Naive B cell (primary cell): ENCODE measurements at regions not wholly inside any gene's neighbourhood (a gene's known extent, or its start where the extent isn't known, plus 50 kb on each side); places are given as distances from the start of the nearest gene placed in this dataset.
"Not testable (repeated sequence)": the region's sequence is repeated elsewhere in the genome, so short reads cannot be mapped to it uniquely, and the experiment has no call there.

Experiments used
- ATAC-seq, 2 donors: fragments of 150-1000 bp; cut with Tn5 transposase; 2 replicates each; pipeline ENCODE4 v1.10.0; 2021; ENCODE audit warnings: low read depth in 2 of 2, mild to moderate bottlenecking in 2 of 2, moderate library complexity in 2 of 2
- DNase-seq: peaks from one replicate; pipeline ENCODE4 v3.0.0; 2022
- H3K27ac Mint-ChIP-seq, 6 donors: one replicate each; pipeline ENCODE4 v1.8.0; 2020 to 2022; ENCODE audit warnings: mild to moderate bottlenecking in 6 of 6, mixed read lengths in 6 of 6, moderate library complexity in 5 of 6, inconsistent platforms in 2 of 6
- H3K27me3 Mint-ChIP-seq, 3 donors: one replicate each; pipeline ENCODE4 v1.8.0; 2021 to 2022; ENCODE audit warnings: mixed read lengths in 3 of 3, mild to moderate bottlenecking in 1 of 3
- H3K36me3 Mint-ChIP-seq, 2 donors: one replicate each; pipeline ENCODE4 v1.8.0; 2020 to 2022; ENCODE audit warnings: mixed read lengths in 2 of 2, inconsistent platforms in 1 of 2, mild to moderate bottlenecking in 1 of 2
- H3K4me1 Mint-ChIP-seq, 3 donors: one replicate each; pipeline ENCODE4 v1.8.0; 2020 to 2022; ENCODE audit warnings: mixed read lengths in 3 of 3, inconsistent platforms in 1 of 3, mild to moderate bottlenecking in 1 of 3, moderate library complexity in 1 of 3
- H3K4me3 Mint-ChIP-seq, 8 donors: one replicate each; pipeline ENCODE4 v1.8.0; 2020 to 2022; ENCODE audit warnings: mild to moderate bottlenecking in 8 of 8, mixed read lengths in 8 of 8, moderate library complexity in 8 of 8, inconsistent platforms in 2 of 8
- H3K9me3 Mint-ChIP-seq, 7 donors: one replicate each; pipeline ENCODE4 v1.8.0; 2020 to 2022; ENCODE audit warnings: mixed read lengths in 7 of 7, mild to moderate bottlenecking in 5 of 7, inconsistent platforms in 2 of 7, moderate library complexity in 1 of 7

GRCh38 chr18:10349561-10349960 is 104.9 kb upstream of the APCDD1 start:
- DNase-seq = no peak
- no peak overlapping the region for H3K4me3 Mint-ChIP-seq
- no peak for ATAC-seq
- peaks cover 0 to 6% (median 5%) of the 10 kb centered on the region in 3 donors for H3K4me1 Mint-ChIP-seq
- H3K36me3 Mint-ChIP-seq = peaks cover 0 to 4% of the 10 kb centered on the region in 2 donors
- no peak overlapping the region for H3K27ac Mint-ChIP-seq
- H3K9me3 Mint-ChIP-seq = peaks cover 0 to 2% (median 0%) of the 10 kb centered on the region in 7 donors
- peaks cover 0 to 7% (median 0%) of the 10 kb centered on the region in 3 donors for H3K27me3 Mint-ChIP-seq

GRCh38 chr18:10350661-10351060 is 103.8 kb upstream of the APCDD1 start:
- Mint-ChIP-seq H3K4me1 (peaks cover 0 to 6% (median 5%) of the 10 kb centered on the region in 3 donors), H3K27ac (no peak overlapping the region), H3K27me3 (peaks cover 0 to 7% (median 0%) of the 10 kb centered on the region in 3 donors), H3K36me3 (peaks cover 0 to 4% of the 10 kb centered on the region in 2 donors), H3K9me3 (peaks cover 0 to 6% (median under 1%) of the 10 kb centered on the region in 7 donors), H3K4me3 (no peak overlapping the region)
- ATAC-seq (no peak), DNase-seq (no peak)

GRCh38 chr18:10351219-10351818 is 103.1 kb upstream of the APCDD1 start:
- Mint-ChIP-seq H3K4me3 (no peak overlapping the region), H3K36me3 (peaks cover 4 to 5% of the 10 kb centered on the region in 2 donors), H3K9me3 (peaks cover 4 to 12% (median 5%) of the 10 kb centered on the region in 7 donors), H3K27me3 (peaks cover 0 to 7% (median 0%) of the 10 kb centered on the region in 3 donors), H3K4me1 (peaks cover 0 to 6% (median 5%) of the 10 kb centered on the region in 3 donors), H3K27ac (peak overlapping the region in 2 of 6 donors; percentile 1 to 52)
- no peak for ATAC-seq
- no peak for DNase-seq

- DNase-seq (no peak), ATAC-seq (no peak)
- Mint-ChIP-seq H3K9me3 (peaks cover 7 to 18% (median 10%) of the 10 kb centered on the region in 7 donors), H3K4me3 (no peak overlapping the region), H3K4me1 (peaks cover 0 to 6% (median 5%) of the 10 kb centered on the region in 3 donors), H3K27ac (peak overlapping the region in 1 of 6 donors; percentile 57), H3K27me3 (peaks cover 0 to 7% (median 0%) of the 10 kb centered on the region in 3 donors), H3K36me3 (peaks cover 4 to 11% of the 10 kb centered on the region in 2 donors)
Observed at GRCh38 chr18:10351858-10352257, 102.6 kb upstream of the APCDD1 start.

GRCh38 chr18:10352671-10353070 is 101.8 kb upstream of the APCDD1 start:
- H3K27me3 Mint-ChIP-seq = peaks cover 0 to 7% (median 0%) of the 10 kb centered on the region in 3 donors
- DNase-seq (no peak), ATAC-seq (no peak)
- H3K4me3 Mint-ChIP-seq = no peak overlapping the region
- H3K36me3 Mint-ChIP-seq = peaks cover 4 to 19% of the 10 kb centered on the region in 2 donors
- peak overlapping the region in 4 of 6 donors; percentile 58 to 94 (median 83) for H3K27ac Mint-ChIP-seq
- H3K4me1 Mint-ChIP-seq = peaks cover 0 to 6% (median 5%) of the 10 kb centered on the region in 3 donors
- H3K9me3 Mint-ChIP-seq = peaks cover 7 to 26% (median 19%) of the 10 kb centered on the region in 7 donors

- peaks cover 0 to 6% (median 5%) of the 10 kb centered on the region in 3 donors for H3K4me1 Mint-ChIP-seq
- peaks cover 7 to 32% (median 20%) of the 10 kb centered on the region in 7 donors for H3K9me3 Mint-ChIP-seq
- no peak overlapping the region for H3K27ac Mint-ChIP-seq
- peaks cover 4 to 23% of the 10 kb centered on the region in 2 donors for H3K36me3 Mint-ChIP-seq
- H3K27me3 Mint-ChIP-seq = peaks cover 0 to 7% (median 0%) of the 10 kb centered on the region in 3 donors
- DNase-seq (no peak), ATAC-seq (no peak)
- no peak overlapping the region for H3K4me3 Mint-ChIP-seq
Observed at GRCh38 chr18:10353791-10354190, 100.6 kb upstream of the APCDD1 start.

- Mint-ChIP-seq H3K36me3 (peaks cover 4 to 23% of the 10 kb centered on the region in 2 donors), H3K27ac (no peak overlapping the region), H3K4me1 (peaks cover 0 to 6% (median 5%) of the 10 kb centered on the region in 3 donors), H3K4me3 (no peak overlapping the region), H3K9me3 (peaks cover 7 to 32% (median 20%) of the 10 kb centered on the region in 7 donors), H3K27me3 (peaks cover 0 to 7% (median 0%) of the 10 kb centered on the region in 3 donors)
- DNase-seq = no peak
- no peak for ATAC-seq
Observed at GRCh38 chr18:10354241-10354811, 100.1 kb upstream of the APCDD1 start.

- DNase-seq (no peak), ATAC-seq (no peak)
- peaks cover 0 to 7% (median 0%) of the 10 kb centered on the region in 3 donors for H3K27me3 Mint-ChIP-seq
- H3K4me1 Mint-ChIP-seq = peaks cover 0 to 6% (median 5%) of the 10 kb centered on the region in 3 donors
- H3K9me3 Mint-ChIP-seq = peaks cover 7 to 32% (median 20%) of the 10 kb centered on the region in 7 donors
- H3K27ac Mint-ChIP-seq = no peak overlapping the region
- H3K36me3 Mint-ChIP-seq = peaks cover 2 to 23% of the 10 kb centered on the region in 2 donors
- no peak overlapping the region for H3K4me3 Mint-ChIP-seq
Observed at GRCh38 chr18:10354890-10355289, 99.5 kb upstream of the APCDD1 start.

GRCh38 chr18:10356999-10357398 is 97.4 kb upstream of the APCDD1 start:
- DNase-seq, H3K27ac Mint-ChIP-seq, H3K4me3 Mint-ChIP-seq, ATAC-seq, H3K27me3 Mint-ChIP-seq, H3K4me1 Mint-ChIP-seq: not testable (repeated sequence)
- H3K9me3 Mint-ChIP-seq = peaks cover 7 to 32% (median 20%) of the 10 kb centered on the region in 7 donors
- peaks cover 0 to 23% of the 10 kb centered on the region in 2 donors for H3K36me3 Mint-ChIP-seq

GRCh38 chr18:10361660-10362059 is 92.8 kb upstream of the APCDD1 start:
- DNase-seq (no peak), ATAC-seq (no peak)
- no peak overlapping the region for H3K27ac Mint-ChIP-seq
- H3K4me3 Mint-ChIP-seq = no peak overlapping the region
- H3K4me1 Mint-ChIP-seq = no peaks in the 10 kb centered on the region
- peaks cover 10 to 46% (median 26%) of the 10 kb centered on the region in 7 donors for H3K9me3 Mint-ChIP-seq
- H3K36me3 Mint-ChIP-seq = peaks cover 7 to 33% of the 10 kb centered on the region in 2 donors
- no peaks in the 10 kb centered on the region for H3K27me3 Mint-ChIP-seq

GRCh38 chr18:10365021-10365500 is 89.4 kb upstream of the APCDD1 start:
- DNase-seq (no peak), ATAC-seq (no peak)
- Mint-ChIP-seq H3K27ac (no peak overlapping the region), H3K27me3 (peaks cover 0 to 13% (median 10%) of the 10 kb centered on the region in 3 donors), H3K4me3 (no peak overlapping the region), H3K4me1 (no peaks in the 10 kb centered on the region), H3K9me3 (peaks cover 7 to 30% (median 14%) of the 10 kb centered on the region in 7 donors), H3K36me3 (peaks cover 7 to 18% of the 10 kb centered on the region in 2 donors)

GRCh38 chr18:10365901-10366300 is 88.5 kb upstream of the APCDD1 start:
- no peak overlapping the region for H3K4me3 Mint-ChIP-seq
- H3K36me3 Mint-ChIP-seq = peaks cover 7 to 18% of the 10 kb centered on the region in 2 donors
- H3K27me3 Mint-ChIP-seq = peaks cover 0 to 13% (median 10%) of the 10 kb centered on the region in 3 donors
- peaks cover 7 to 30% (median 14%) of the 10 kb centered on the region in 7 donors for H3K9me3 Mint-ChIP-seq
- no peak for ATAC-seq
- no peak overlapping the region for H3K27ac Mint-ChIP-seq
- DNase-seq = no peak
- H3K4me1 Mint-ChIP-seq = no peaks in the 10 kb centered on the region

GRCh38 chr18:10367836-10368235 is 86.6 kb upstream of the APCDD1 start:
- ATAC-seq = no peak
- Mint-ChIP-seq H3K27me3 (peaks cover 0 to 13% (median 10%) of the 10 kb centered on the region in 3 donors), H3K36me3 (peaks cover 7 to 18% of the 10 kb centered on the region in 2 donors), H3K4me1 (no peaks in the 10 kb centered on the region), H3K9me3 (peaks cover 6 to 30% (median 14%) of the 10 kb centered on the region in 7 donors), H3K4me3 (no peak overlapping the region), H3K27ac (no peak overlapping the region)
- DNase-seq = no peak
